Left lobe of liver (tissue), 2 donors: ENCODE measurements at regions not wholly inside any gene's neighbourhood (a gene's known extent, or its start where the extent isn't known, plus 50 kb on each side); places are given as distances from the start of the nearest gene placed in this dataset.
"Not testable (repeated sequence)": the region's sequence is repeated elsewhere in the genome, so short reads cannot be mapped to it uniquely, and the experiment has no call there.

Experiments used
- ATAC-seq: fragments of 200-7000 bp; cut with Tn5 transposase; one replicate; pipeline ENCODE4 v1.9.1; 2020; ENCODE audit warnings: mild to moderate bottlenecking, moderate library complexity
- DNase-seq: peaks from one replicate; pipeline ENCODE4 v3.0.0-alpha.2; 2020; ENCODE audit warnings: low spot score
- donor health status: DM: no; HTN: no; CAD: no; lungs with moderate emphysema.
- donor health status: DM: no; HTN: yes; CAD: no.

GRCh38 chr20:22941550-22941949 lies 93.6 kb upstream of the SSTR4 start:
- ATAC-seq (no peak), DNase-seq (no peak)

- no peak for ATAC-seq
Measured at GRCh38 chr20:22942742-22943141, 92.4 kb upstream of the SSTR4 start.

GRCh38 chr20:22944062-22944461 lies 91.0 kb upstream of the SSTR4 start:
- no peak for ATAC-seq
- no peak for DNase-seq

More at GRCh38 chr20:22942742-22943141, 92.4 kb upstream of the SSTR4 start:
- no peak for DNase-seq

GRCh38 chr20:22944936-22945335 lies 90.2 kb upstream of the SSTR4 start:
- no peak for ATAC-seq
- no peak for DNase-seq

- DNase-seq (no peak), ATAC-seq (no peak)
Measured at GRCh38 chr20:22946596-22946995, 88.5 kb upstream of the SSTR4 start.

DNA sequence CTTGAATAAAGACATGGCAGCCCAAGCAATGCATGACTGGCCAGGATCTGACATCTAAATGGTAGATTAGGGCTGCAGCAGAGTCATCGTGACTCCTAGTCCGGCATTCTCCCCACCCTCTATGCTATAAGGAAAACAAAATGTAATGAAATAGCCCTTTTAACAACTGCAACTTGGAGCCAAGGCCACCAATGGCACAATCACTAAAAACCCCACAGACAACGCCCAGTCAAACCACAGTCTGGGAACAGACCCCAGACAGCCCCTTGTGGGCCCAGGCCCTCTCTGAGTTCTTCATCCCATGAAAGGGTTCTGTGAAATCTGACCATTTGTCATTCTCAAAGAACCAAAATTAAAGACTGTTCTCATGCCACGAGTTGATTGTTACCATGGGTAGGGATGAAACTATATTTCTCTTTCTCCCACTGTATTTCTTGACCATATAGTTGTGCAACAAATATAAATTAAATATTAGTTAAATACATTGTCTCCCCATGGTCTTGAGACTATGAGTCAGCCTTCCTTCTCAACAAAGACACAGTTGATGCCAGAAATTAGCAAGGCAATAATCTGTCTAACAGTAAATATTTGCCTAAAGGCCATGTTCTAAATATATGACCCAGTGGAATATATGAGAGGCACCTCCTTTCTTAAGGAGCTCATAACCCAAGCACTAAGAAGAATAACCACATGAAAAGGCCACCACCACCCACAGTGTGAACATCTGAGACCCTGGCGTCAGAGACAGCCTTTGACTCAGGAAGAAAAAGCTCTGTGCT lies 85.6 kb upstream of the SSTR4 start:
- no peak for DNase-seq
- no peak for ATAC-seq

- ATAC-seq, result no peak
- DNase-seq, result no peak
Measured at GRCh38 chr20:22951966-22952365, 83.1 kb upstream of the SSTR4 start.

DNA sequence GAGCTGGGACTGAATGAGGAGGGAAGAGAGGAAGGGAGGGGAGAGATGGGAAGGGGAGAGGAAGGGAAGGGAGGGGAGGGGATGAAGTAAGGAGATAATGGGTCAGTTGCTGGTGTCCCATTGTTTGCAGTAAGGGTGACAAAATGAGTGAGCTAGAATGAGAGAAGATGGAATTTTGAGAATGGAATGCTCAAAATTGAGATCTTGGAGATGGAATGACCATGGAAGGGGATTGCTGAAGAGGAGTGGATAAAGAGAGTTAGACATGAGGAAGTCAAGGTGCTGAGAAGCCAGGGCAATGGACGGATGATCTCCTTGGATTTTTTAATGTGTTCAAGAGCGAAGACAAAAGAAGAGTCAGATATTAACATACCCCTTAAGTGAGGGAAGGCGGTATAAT lies 80.5 kb upstream of the SSTR4 start:
- DNase-seq, result no peak
- no peak for ATAC-seq

- DNase-seq (no peak), ATAC-seq (no peak)
Measured at GRCh38 chr20:22958390-22958789, 76.7 kb upstream of the SSTR4 start.

- DNase-seq (no peak), ATAC-seq (no peak)
Measured at GRCh38 chr20:22962567-22963439, 72.3 kb upstream of the SSTR4 start.

DNA sequence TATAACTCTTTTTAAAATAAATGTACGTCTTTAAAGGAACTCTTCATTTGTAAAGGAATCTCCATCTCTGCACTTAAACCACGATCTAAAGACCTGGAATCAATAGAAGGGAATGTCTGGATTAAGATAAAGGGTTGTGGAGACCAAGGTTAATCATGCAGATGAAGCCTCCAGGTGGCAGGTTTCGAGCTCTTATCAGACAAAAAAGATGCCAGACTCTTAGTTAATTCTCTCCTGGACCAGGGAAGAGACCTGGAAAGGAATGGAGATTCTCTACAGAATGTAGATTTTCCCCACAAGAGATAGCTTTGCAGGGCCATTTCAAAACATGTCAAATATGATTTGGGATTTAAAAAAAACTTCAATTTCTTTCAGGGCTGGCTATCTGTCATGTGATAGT lies 71.5 kb upstream of the SSTR4 start:
- ATAC-seq (no peak), DNase-seq (no peak)

DNA sequence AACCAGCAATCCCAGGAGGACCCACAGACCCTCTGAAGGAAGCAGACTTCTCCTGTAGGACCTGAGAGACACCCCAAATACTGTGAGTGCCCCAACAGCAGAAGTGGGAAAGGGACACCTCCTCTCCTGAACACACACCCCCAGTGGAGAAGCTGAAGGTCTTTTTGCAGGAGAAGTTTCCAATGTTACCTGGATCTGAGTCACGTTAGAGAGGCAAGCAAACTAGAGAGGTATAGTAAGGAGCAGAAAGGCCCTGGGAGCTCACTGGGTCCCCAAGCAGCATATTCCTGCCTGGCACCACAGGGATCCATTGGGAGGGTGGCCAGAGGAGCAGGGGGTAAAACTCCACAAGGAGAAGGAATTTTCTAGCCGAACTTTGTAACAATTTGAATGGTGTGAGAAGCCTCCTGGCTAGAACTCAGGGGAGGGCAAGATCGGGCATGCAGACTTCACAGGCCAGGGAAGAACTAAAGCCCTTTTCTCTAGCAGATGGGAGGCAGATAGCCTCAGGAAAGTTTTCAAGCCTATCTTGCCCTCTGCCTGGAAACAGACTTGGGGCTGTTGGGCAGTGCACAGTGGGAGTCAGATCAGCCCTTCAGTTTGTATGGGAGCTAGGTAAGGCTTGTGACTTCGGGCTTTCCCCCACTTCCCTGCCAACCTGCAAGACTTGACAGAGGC lies 68.2 kb upstream of the SSTR4 start:
- no peak for ATAC-seq
- DNase-seq, result no peak

DNA sequence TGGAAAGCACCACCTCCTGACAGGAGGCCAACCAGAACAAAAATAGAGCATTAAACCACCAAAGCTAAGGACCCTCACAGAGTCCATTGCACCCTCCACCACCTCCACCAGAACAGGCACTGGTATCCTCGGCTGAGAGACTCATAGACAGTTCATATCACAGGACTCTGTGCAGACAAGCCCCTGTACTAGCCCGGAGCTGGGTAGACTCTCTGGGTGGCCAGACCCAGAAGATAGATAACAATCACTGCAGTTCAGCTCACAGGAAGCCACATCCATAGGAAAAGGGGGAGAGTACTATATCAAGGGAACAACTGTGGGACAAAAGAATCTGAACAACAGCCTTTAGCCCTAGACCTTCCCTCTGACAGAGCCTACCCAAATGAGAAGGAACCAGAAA lies 67.4 kb upstream of the SSTR4 start:
- not testable (repeated sequence) for DNase-seq

DNA sequence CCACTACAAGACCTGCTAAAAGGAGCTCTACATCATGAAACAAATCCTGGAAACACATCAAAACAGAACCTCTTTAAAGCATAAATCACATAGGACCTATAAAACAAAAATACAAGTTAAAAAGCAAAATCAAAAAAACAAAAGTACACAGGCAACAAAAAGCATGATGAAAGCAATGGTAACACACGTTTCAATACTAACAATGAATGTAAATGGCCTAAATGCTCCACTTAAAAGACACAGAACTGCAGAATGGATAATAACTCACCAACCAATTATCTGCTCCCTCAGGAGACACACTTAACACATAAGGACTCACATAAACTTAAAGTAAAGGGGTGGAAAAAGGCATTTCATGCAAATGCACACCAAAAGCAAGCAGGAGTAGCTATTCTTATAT lies 66.1 kb upstream of the SSTR4 start:
- DNase-seq, ATAC-seq: not testable (repeated sequence)

More for the DNA sequence above, 67.4 kb upstream of the SSTR4 start:
- not testable (repeated sequence) for ATAC-seq

DNA sequence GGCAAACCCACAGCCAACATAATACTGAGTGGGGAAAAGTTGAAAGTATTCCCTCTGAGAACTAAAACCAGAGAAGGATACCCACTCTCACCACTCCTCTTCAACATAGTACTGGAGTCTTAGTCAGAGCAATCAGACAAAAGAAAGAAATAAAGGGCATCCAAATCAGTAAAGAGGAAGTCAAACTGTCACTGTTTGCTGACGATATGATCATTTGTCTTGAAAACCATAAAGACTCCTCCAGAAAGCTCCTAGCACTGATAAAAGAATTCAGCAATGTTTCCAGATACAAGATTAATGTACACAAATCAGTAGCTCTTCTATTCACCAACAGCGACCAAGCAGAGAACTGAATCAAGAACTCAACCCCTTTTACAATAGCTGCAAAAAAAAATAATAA lies 64.0 kb upstream of the SSTR4 start:
- DNase-seq, ATAC-seq: not testable (repeated sequence)

GRCh38 chr20:22974354-22974753 lies 60.8 kb upstream of the SSTR4 start:
- DNase-seq, result no peak
- ATAC-seq, result peak; percentile 81

DNA sequence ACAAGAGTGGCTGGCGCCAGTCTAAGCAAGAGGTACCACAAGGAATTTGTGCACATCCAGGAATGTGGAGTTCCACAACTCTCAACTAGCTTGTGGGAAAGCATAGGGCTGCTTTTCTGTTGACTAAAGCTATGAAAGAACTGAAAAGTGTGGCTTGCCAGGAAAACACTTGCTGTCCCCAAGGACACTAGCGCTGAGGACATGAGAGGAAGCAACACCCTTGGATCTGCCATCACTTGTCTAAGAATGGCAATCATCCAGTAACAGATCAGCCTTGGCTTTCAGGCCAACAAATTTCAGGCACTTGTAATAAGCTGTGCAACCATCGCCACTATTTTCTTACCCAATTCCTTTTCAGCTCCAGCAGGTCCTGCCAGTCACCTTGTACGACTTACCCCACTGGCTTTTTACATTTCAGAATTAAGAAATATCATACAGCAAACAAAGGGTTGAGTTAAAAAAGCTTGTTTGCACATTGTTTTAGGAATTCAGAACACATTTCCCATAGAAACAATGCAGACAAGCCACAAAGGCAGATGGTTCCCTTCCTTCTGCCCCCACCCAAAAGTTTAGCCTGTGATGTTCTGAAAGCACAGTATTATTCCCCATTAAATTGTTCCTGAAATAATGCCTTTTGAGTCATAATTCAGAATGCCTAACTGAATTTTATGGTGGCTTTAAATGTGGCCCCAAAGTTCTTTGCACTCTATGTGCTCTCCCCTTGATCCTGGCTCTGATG lies 57.9 kb upstream of the SSTR4 start:
- no peak for ATAC-seq

GRCh38 chr20:22984008-22984407 lies 51.1 kb upstream of the SSTR4 start:
- DNase-seq (no peak), ATAC-seq (no peak)

More for the DNA sequence above, 57.9 kb upstream of the SSTR4 start:
- DNase-seq, result no peak

DNA sequence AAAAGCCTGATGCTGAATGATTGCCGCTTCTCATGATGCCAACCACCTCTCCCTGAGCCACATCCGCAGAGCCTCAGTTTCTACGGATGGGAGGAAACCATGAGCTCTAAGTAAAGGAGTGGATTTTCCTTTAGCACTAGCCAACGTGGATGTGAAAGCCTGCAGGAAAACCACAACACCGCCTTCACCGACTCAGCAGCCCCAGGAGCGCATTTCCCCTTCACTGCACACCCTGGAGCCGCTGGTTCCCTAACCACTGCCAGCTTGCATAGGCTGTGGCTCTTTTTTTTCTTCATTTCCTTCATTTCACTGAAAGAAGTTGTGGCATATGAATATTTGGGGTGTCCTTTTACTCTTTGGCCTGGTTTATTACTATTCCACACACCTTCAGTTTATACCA lies 50.5 kb upstream of the SSTR4 start:
- DNase-seq (no peak), ATAC-seq (no peak)

DNA sequence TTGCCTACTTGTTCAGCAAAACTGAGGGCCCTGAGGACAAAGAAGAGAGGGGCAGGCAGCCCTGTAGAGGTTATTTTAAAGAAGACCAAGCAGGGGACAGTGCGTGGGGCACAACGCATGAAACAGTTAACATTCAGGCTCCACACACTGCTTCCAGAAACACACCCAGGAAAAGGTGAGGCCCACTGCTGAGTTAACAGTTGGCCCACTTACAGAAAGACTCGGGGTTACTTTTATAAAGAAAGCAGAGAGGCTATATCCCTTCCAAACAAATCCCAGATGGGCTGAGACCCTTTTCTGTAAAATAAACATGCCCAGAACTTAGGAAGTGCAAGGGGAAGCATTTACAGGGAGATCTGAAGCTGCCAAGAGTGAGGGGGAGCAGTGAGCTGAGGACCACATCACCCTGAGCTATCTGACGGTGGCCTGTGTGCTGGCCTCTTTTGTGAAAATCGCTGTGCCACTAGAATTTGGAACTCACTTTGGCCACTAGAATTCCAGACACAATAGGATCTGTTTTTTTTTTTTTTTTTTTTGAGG lies 49.8 kb upstream of the SSTR4 start:
- no peak for DNase-seq
- ATAC-seq, result no peak
